NCI-H524 treated with DMSO at 0.1 percent for 48 hours (cell line): ENCODE measurements at regions not wholly inside any gene's neighbourhood (a gene's known extent, or its start where the extent isn't known, plus 50 kb on each side); places are given as distances from the start of the nearest gene placed in this dataset.

Experiments used
- DNase-seq: peaks from one replicate; lab custom pipeline; 2025; lab: John Stamatoyannopoulos, UW

- DNase-seq = no peak
These were observed 73.0 kb upstream of the ADAD1 start for GRCh38 chr4:122305853-122306252.

GRCh38 chr4:122309988-122310626, 68.7 kb upstream of the ADAD1 start:
- DNase-seq = no peak

GRCh38 chr4:122313006-122313646, 65.7 kb upstream of the ADAD1 start:
- no peak for DNase-seq

- DNase-seq = no peak
These were observed 51.9 kb upstream of the ADAD1 start for GRCh38 chr4:122326908-122327307.

- DNase-seq = no peak
These were observed 49.9 kb upstream of the ADAD1 start for GRCh38 chr4:122328893-122329292.
